ENCODE measurements at regions not wholly inside any gene's neighbourhood (a gene's known extent, or its start where the extent isn't known, plus 50 kb on each side); places are given as distances from the start of the nearest gene placed in this dataset.

DNA sequence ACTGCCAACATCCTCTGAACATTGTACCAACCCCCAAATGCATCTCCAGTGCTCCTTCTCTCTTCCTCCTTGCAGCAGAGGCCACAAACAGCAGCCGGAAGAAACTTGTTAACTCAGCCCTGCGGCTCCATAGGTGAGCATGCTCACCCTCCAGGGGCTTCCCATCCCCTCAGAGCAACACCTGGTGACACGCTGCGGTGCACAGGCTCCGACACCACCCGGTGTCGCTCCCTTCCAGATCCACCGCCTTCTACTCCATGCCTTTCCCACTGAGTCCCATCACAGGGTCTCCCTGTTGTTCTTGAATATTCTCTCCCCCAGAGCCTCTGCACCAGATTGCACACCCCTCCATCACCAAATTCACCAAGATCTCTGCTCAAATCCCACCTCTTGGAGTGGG, 171.5 kb upstream of the FHL2 start:
- TF ChIP-seq, protein P1, sequence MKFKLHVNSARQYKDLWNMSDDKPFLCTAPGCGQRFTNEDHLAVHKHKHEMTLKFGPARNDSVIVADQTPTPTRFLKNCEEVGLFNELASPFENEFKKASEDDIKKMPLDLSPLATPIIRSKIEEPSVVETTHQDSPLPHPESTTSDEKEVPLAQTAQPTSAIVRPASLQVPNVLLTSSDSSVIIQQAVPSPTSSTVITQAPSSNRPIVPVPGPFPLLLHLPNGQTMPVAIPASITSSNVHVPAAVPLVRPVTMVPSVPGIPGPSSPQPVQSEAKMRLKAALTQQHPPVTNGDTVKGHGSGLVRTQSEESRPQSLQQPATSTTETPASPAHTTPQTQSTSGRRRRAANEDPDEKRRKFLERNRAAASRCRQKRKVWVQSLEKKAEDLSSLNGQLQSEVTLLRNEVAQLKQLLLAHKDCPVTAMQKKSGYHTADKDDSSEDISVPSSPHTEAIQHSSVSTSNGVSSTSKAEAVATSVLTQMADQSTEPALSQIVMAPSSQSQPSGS (CRISPR knock-in tag; IDR thresholded peaks at IDR 0.05; ENCODE audit: borderline replicate concordance, low read depth), result no peak
- TF ChIP-seq ETV6 (CRISPR knock-in tag; IDR thresholded peaks at IDR 0.05), result no peak
- TF ChIP-seq EMX1 (CRISPR knock-in tag; IDR thresholded peaks at IDR 0.05), result no peak
- no peak for TF ChIP-seq TEAD1 (CRISPR knock-in tag; IDR thresholded peaks at IDR 0.05)
- no peak for TF ChIP-seq ZNF263 (CRISPR knock-in tag; IDR thresholded peaks at IDR 0.05; ENCODE audit: low read depth)
- TF ChIP-seq, protein P2, sequence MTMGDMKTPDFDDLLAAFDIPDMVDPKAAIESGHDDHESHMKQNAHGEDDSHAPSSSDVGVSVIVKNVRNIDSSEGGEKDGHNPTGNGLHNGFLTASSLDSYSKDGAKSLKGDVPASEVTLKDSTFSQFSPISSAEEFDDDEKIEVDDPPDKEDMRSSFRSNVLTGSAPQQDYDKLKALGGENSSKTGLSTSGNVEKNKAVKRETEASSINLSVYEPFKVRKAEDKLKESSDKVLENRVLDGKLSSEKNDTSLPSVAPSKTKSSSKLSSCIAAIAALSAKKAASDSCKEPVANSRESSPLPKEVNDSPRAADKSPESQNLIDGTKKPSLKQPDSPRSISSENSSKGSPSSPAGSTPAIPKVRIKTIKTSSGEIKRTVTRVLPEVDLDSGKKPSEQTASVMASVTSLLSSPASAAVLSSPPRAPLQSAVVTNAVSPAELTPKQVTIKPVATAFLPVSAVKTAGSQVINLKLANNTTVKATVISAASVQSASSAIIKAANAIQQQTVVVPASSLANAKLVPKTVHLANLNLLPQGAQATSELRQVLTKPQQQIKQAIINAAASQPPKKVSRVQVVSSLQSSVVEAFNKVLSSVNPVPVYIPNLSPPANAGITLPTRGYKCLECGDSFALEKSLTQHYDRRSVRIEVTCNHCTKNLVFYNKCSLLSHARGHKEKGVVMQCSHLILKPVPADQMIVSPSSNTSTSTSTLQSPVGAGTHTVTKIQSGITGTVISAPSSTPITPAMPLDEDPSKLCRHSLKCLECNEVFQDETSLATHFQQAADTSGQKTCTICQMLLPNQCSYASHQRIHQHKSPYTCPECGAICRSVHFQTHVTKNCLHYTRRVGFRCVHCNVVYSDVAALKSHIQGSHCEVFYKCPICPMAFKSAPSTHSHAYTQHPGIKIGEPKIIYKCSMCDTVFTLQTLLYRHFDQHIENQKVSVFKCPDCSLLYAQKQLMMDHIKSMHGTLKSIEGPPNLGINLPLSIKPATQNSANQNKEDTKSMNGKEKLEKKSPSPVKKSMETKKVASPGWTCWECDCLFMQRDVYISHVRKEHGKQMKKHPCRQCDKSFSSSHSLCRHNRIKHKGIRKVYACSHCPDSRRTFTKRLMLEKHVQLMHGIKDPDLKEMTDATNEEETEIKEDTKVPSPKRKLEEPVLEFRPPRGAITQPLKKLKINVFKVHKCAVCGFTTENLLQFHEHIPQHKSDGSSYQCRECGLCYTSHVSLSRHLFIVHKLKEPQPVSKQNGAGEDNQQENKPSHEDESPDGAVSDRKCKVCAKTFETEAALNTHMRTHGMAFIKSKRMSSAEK (CRISPR knock-in tag; IDR thresholded peaks at IDR 0.05; ENCODE audit: borderline replicate concordance), result no peak
- TF ChIP-seq, protein P3, sequence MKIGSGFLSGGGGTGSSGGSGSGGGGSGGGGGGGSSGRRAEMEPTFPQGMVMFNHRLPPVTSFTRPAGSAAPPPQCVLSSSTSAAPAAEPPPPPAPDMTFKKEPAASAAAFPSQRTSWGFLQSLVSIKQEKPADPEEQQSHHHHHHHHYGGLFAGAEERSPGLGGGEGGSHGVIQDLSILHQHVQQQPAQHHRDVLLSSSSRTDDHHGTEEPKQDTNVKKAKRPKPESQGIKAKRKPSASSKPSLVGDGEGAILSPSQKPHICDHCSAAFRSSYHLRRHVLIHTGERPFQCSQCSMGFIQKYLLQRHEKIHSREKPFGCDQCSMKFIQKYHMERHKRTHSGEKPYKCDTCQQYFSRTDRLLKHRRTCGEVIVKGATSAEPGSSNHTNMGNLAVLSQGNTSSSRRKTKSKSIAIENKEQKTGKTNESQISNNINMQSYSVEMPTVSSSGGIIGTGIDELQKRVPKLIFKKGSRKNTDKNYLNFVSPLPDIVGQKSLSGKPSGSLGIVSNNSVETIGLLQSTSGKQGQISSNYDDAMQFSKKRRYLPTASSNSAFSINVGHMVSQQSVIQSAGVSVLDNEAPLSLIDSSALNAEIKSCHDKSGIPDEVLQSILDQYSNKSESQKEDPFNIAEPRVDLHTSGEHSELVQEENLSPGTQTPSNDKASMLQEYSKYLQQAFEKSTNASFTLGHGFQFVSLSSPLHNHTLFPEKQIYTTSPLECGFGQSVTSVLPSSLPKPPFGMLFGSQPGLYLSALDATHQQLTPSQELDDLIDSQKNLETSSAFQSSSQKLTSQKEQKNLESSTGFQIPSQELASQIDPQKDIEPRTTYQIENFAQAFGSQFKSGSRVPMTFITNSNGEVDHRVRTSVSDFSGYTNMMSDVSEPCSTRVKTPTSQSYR (CRISPR knock-in tag; IDR thresholded peaks at IDR 0.05), result no peak
- DNase-seq (ENCODE audit: low spot score) (no peak), ATAC-seq (no peak)
- H3K4me1 Mint-ChIP-seq, result peaks cover 7% of the 10 kb centered on the region
- no peaks in the 10 kb centered on the region for H3K36me3 Mint-ChIP-seq
- POLR2A ChIA-PET, result no interaction called here
- H3K4me3 Mint-ChIP-seq, result no peak overlapping the region
- no peaks in the 10 kb centered on the region for H3K9me3 Mint-ChIP-seq
- CTCF ChIA-PET, result no interaction called here
- H3K27me3 Mint-ChIP-seq (ENCODE audit: low read depth), result no peaks in the 10 kb centered on the region; the same call in 1 of the 2 replicates
- H3K27ac Mint-ChIP-seq, result no peak overlapping the region

DNA sequence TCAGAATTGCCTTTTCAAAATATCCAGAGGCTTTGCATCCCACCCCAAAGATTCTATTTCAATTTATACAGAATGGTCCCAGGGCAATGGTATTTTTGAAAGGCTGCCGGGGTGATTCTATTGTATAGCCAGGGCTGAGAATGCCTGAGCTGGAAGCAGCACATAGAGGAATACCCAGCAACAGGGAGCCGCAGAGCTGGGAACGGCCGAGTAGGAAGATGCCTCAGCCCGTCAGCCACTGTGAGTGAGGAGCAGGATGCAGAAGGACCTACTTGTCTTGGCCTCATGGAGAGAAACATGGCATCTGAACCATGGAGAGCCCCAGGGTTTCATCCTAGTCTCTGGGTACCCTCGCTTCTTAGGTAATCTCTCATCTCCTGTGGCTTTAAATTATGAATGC, 170.8 kb upstream of the FHL2 start:
- Mint-ChIP-seq H3K27ac (no peak overlapping the region), H3K4me3 (no peak overlapping the region), H3K9me3 (peaks cover 4% of the 10 kb centered on the region; the same call in 1 of the 2 replicates), H3K27me3 (ENCODE audit: low read depth) (no peaks in the 10 kb centered on the region; the same call in 1 of the 2 replicates), H3K36me3 (no peaks in the 10 kb centered on the region), H3K4me1 (peaks cover 4% of the 10 kb centered on the region)
- TF ChIP-seq FOXK1 (CRISPR knock-in tag; IDR thresholded peaks at IDR 0.05), result no peak
- no peak for TF ChIP-seq JAZF1 (CRISPR knock-in tag; IDR thresholded peaks at IDR 0.05)
- no peak for TF ChIP-seq ZNF219 (CRISPR knock-in tag; IDR thresholded peaks at IDR 0.05; ENCODE audit: borderline replicate concordance)
- no peak for TF ChIP-seq NR1H2 (CRISPR knock-in tag; IDR thresholded peaks at IDR 0.05)
- TF ChIP-seq SP1 (CRISPR knock-in tag; conservative IDR thresholded peaks at IDR 0.05), result no peak
- TF ChIP-seq KAT7 (CRISPR knock-in tag; IDR thresholded peaks at IDR 0.05; ENCODE audit: borderline replicate concordance), result no peak
- TF ChIP-seq, protein P4, sequence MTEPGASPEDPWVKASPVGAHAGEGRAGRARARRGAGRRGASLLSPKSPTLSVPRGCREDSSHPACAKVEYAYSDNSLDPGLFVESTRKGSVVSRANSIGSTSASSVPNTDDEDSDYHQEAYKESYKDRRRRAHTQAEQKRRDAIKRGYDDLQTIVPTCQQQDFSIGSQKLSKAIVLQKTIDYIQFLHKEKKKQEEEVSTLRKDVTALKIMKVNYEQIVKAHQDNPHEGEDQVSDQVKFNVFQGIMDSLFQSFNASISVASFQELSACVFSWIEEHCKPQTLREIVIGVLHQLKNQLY (CRISPR knock-in tag; IDR thresholded peaks at IDR 0.05), result no peak
- no peak for TF ChIP-seq ZNF138 (CRISPR knock-in tag; conservative IDR thresholded peaks at IDR 0.05)
- no peak for TF ChIP-seq ZNF671 (CRISPR knock-in tag; IDR thresholded peaks at IDR 0.05)
- no peak for TF ChIP-seq ZNF317 (CRISPR knock-in tag; IDR thresholded peaks at IDR 0.05; ENCODE audit: borderline replicate concordance, low read depth)
- TF ChIP-seq, protein P5, sequence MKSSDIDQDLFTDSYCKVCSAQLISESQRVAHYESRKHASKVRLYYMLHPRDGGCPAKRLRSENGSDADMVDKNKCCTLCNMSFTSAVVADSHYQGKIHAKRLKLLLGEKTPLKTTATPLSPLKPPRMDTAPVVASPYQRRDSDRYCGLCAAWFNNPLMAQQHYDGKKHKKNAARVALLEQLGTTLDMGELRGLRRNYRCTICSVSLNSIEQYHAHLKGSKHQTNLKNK (CRISPR knock-in tag; IDR thresholded peaks at IDR 0.05), result no peak
- TF ChIP-seq, protein P6, sequence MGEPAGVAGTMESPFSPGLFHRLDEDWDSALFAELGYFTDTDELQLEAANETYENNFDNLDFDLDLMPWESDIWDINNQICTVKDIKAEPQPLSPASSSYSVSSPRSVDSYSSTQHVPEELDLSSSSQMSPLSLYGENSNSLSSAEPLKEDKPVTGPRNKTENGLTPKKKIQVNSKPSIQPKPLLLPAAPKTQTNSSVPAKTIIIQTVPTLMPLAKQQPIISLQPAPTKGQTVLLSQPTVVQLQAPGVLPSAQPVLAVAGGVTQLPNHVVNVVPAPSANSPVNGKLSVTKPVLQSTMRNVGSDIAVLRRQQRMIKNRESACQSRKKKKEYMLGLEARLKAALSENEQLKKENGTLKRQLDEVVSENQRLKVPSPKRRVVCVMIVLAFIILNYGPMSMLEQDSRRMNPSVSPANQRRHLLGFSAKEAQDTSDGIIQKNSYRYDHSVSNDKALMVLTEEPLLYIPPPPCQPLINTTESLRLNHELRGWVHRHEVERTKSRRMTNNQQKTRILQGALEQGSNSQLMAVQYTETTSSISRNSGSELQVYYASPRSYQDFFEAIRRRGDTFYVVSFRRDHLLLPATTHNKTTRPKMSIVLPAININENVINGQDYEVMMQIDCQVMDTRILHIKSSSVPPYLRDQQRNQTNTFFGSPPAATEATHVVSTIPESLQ (CRISPR knock-in tag; IDR thresholded peaks at IDR 0.05), result no peak
- TF ChIP-seq, protein P7, sequence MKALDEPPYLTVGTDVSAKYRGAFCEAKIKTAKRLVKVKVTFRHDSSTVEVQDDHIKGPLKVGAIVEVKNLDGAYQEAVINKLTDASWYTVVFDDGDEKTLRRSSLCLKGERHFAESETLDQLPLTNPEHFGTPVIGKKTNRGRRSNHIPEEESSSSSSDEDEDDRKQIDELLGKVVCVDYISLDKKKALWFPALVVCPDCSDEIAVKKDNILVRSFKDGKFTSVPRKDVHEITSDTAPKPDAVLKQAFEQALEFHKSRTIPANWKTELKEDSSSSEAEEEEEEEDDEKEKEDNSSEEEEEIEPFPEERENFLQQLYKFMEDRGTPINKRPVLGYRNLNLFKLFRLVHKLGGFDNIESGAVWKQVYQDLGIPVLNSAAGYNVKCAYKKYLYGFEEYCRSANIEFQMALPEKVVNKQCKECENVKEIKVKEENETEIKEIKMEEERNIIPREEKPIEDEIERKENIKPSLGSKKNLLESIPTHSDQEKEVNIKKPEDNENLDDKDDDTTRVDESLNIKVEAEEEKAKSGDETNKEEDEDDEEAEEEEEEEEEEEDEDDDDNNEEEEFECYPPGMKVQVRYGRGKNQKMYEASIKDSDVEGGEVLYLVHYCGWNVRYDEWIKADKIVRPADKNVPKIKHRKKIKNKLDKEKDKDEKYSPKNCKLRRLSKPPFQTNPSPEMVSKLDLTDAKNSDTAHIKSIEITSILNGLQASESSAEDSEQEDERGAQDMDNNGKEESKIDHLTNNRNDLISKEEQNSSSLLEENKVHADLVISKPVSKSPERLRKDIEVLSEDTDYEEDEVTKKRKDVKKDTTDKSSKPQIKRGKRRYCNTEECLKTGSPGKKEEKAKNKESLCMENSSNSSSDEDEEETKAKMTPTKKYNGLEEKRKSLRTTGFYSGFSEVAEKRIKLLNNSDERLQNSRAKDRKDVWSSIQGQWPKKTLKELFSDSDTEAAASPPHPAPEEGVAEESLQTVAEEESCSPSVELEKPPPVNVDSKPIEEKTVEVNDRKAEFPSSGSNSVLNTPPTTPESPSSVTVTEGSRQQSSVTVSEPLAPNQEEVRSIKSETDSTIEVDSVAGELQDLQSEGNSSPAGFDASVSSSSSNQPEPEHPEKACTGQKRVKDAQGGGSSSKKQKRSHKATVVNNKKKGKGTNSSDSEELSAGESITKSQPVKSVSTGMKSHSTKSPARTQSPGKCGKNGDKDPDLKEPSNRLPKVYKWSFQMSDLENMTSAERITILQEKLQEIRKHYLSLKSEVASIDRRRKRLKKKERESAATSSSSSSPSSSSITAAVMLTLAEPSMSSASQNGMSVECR (CRISPR knock-in tag; IDR thresholded peaks at IDR 0.05; ENCODE audit: borderline replicate concordance), result no peak
- ChIA-PET POLR2A (no interaction called here), CTCF (interaction anchor here (0.7 kb wide), 1 partner anchor 72 kb away, joined by 4 read pairs; no protein-coding TSS in a partner anchor)
- ATAC-seq (no peak), DNase-seq (ENCODE audit: low spot score) (no peak)

Data from WTC11 (cell line).